ENCODE measurements at regions not wholly inside any gene's neighbourhood (a gene's known extent, or its start where the extent isn't known, plus 50 kb on each side); places are given as distances from the start of the nearest gene placed in this dataset.

- Histone ChIP-seq H3K27me3 (replicated peaks; ENCODE audit: control insufficient read depth, insufficient read depth, low read length) (no peaks in the 10 kb centered on the region), H3K36me3 (ENCODE audit: control insufficient read depth, insufficient read depth, low read length) (no peaks in the 10 kb centered on the region), H3K4me3 (replicated peaks; ENCODE audit: low read depth, low read length) (no peak overlapping the region)
- DNase-seq (ENCODE audit: extremely low read depth, insufficient read length): no peak
- TF ChIP-seq CTCF (IDR thresholded peaks at IDR 0.05; ENCODE audit: insufficient read depth, low read length, poor library complexity, severe bottlenecking): no peak
Observed at GRCh38 chr21:41045534-41046268, 122.3 kb upstream of the BACE2 start.

- H3K36me3 ChIP-seq (ENCODE audit: control insufficient read depth, insufficient read depth, low read length): no peaks in the 10 kb centered on the region
- no peak for TF ChIP-seq CTCF (IDR thresholded peaks at IDR 0.05; ENCODE audit: insufficient read depth, low read length, poor library complexity, severe bottlenecking)
Observed at GRCh38 chr21:41048145-41048544, 119.8 kb upstream of the BACE2 start.

GRCh38 chr21:41048623-41049022 lies 119.3 kb upstream of the BACE2 start:
- Histone ChIP-seq H3K36me3 (ENCODE audit: control insufficient read depth, insufficient read depth, low read length) (no peaks in the 10 kb centered on the region), H3K4me3 (replicated peaks; ENCODE audit: low read depth, low read length) (no peak overlapping the region), H3K27me3 (replicated peaks; ENCODE audit: control insufficient read depth, insufficient read depth, low read length) (no peaks in the 10 kb centered on the region)
- no peak for TF ChIP-seq CTCF (IDR thresholded peaks at IDR 0.05; ENCODE audit: insufficient read depth, low read length, poor library complexity, severe bottlenecking)
- DNase-seq (ENCODE audit: extremely low read depth, insufficient read length): no peak

More at GRCh38 chr21:41048145-41048544, 119.8 kb upstream of the BACE2 start:
- no peak for DNase-seq (ENCODE audit: extremely low read depth, insufficient read length)
- no peaks in the 10 kb centered on the region for H3K27me3 ChIP-seq (replicated peaks; ENCODE audit: control insufficient read depth, insufficient read depth, low read length)
- no peak overlapping the region for H3K4me3 ChIP-seq (replicated peaks; ENCODE audit: low read depth, low read length)

DNA sequence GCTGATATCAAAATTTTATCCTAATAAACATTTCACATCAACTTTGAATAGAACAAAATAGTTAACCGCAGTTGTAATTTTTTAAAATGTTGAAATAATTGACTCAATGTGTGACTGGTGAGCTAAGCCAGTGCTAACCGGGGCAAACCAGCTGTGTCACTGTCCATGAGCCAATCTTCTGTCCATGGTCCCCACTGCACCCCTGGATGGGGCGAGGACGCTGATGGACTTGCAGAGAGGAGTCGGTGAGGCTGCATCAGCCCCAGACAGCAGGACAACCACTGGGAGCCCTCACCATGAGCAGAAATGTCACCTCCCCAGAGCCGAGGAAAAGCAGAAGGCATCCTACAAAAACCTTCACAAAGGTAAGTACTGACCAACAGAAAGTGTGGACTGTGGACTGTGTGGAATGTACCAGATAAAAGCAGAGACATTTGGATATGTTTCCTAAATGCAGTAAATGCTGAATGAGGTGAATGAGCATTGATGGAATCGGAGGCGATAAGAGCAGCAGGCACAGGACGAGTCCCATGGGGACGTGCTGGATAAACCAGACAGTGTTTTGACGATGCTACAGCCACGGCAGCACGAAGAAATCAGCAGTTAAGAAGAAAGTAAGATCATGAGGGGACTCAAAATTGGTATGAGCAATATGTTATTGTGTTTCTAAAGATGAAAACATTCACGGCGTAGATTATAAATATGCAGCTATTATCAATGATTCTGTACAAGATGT lies 115.0 kb upstream of the BACE2 start:
- DNase-seq (ENCODE audit: extremely low read depth, insufficient read length): no peak
- Histone ChIP-seq H3K4me3 (replicated peaks; ENCODE audit: low read depth, low read length) (no peak overlapping the region), H3K36me3 (ENCODE audit: control insufficient read depth, insufficient read depth, low read length) (no peaks in the 10 kb centered on the region), H3K27me3 (replicated peaks; ENCODE audit: control insufficient read depth, insufficient read depth, low read length) (no peaks in the 10 kb centered on the region)
- TF ChIP-seq CTCF (IDR thresholded peaks at IDR 0.05; ENCODE audit: insufficient read depth, low read length, poor library complexity, severe bottlenecking): no peak

DNA sequence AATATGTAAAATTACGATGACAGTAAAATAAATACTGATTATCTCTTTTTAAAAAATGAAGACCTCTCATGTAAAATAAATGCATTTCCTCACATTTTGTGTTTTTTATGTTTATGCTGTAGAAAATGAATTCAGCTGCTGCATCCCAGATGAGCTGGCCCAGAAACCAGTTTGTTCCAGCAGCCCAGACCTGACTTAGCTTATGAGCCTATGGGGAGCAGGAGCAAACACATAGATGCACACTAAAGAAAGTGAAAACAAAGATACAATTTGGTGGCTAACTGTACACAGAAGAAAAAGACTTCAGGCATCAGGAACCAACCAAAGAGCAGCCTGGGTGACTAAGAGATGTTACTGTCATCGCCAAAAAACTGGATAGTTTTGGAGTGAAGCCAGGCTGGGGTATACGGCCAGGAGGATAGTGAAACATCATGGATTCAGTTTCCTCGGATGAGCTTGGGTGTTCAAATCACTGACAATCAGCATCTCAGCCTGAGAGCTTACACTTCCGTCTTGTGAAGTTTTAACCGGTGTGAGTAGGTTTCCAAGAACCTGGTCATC lies 113.9 kb upstream of the BACE2 start:
- Histone ChIP-seq H3K27me3 (replicated peaks; ENCODE audit: control insufficient read depth, insufficient read depth, low read length) (no peaks in the 10 kb centered on the region), H3K36me3 (ENCODE audit: control insufficient read depth, insufficient read depth, low read length) (no peaks in the 10 kb centered on the region), H3K4me3 (replicated peaks; ENCODE audit: low read depth, low read length) (no peak overlapping the region)
- DNase-seq (ENCODE audit: extremely low read depth, insufficient read length): no peak
- no peak for TF ChIP-seq CTCF (IDR thresholded peaks at IDR 0.05; ENCODE audit: insufficient read depth, low read length, poor library complexity, severe bottlenecking)

Data from GM06990 (cell line).